Heart left ventricle (tissue), 13 donors: ENCODE measurements at regions not wholly inside any gene's neighbourhood (a gene's known extent, or its start where the extent isn't known, plus 50 kb on each side); places are given as distances from the start of the nearest gene placed in this dataset.

Experiments
- CTCF ChIP-seq, 12 donors: fragments of 200-600 bp; sonication (generic) in 4 of 12; IDR thresholded peaks; one replicate each; pipeline versions ENCODE4 v1.5.0 to v1.8.0; 2018 to 2022; ENCODE audit warnings: antibody characterized with exemption in 12 of 12, mild to moderate bottlenecking in 5 of 12
- POLR2A ChIP-seq, 2 donors: fragments of 450-650 bp; IDR thresholded peaks; one replicate each; pipeline ENCODE4 v1.6.1; 2017; ENCODE audit warnings: antibody characterized with exemption in 2 of 2, mild to moderate bottlenecking in 2 of 2, moderate library complexity in 2 of 2
- donor health status: ischemic (EF 13 %, LVEDD 7.1; RV severe dilation, severe dysfunction).
- donor health status: DM: no; HTN: yes; CAD: no.
- donor health status: DM: no; HTN: no; CAD: no.
- donor health status: ischemic (EF 25% LVEDD 6.9; RV normal size, moderate dysfunction).
- donor health status: ischemic (EF 25% LVEDD 5.7; RV mildly dilated, moderate dysfunction).
- donor health status: ischemic (EF 35%, LVEDD 5.7; RV mildly dilated, moderate dysfunction).
- donor health status: nonischemic (EF 11% LVEDD 7.7; RV severe dilation, severe dysfunction).
- donor health status: DM: yes; HTN: yes; CAD: no.
- donor health status: PGD.
- donor health status: ischemic (EF 29% LVEDD 5.4; RV normal size, mild dysfunction).
- donor health status: nonischemic (EF 23%, LVEDD 6.1; RV moderate dilation, normal function).

DNA sequence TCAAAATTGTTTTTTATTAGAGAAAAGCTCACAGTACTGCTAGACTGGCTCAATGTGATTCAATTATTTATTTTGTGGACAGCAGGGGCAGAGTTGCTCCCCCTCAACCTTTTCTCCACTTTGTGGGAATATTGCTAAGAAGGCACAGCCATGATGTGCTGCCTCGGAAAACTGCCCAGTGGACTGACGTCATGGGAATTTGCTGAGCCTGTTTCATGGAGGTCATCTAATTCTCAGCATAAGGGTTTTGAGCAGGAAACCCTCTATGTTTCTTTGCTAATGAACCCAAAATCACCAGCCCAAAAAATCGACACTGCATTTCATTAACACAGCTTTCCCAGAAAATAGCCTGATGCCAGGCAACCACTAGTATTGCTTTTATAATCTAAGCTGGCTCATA, 228.8 kb upstream of the FAM3C start:
- TF ChIP-seq CTCF (IDR thresholded peaks at IDR 0.05) (peak in 3 of 12 donors; percentile 10 to 14 (median 13)), POLR2A (IDR thresholded peaks at IDR 0.05) (no peak)
